ENCODE measurements at regions not wholly inside any gene's neighbourhood (a gene's known extent, or its start where the extent isn't known, plus 50 kb on each side); places are given as distances from the start of the nearest gene placed in this dataset.

- DNase-seq (ENCODE audit: low spot score) = no peak
Observed at GRCh38 chr5:128591598-128592455, 53.8 kb upstream of the FBN2 start.

GRCh38 chr5:128596071-128596470 is 58.0 kb upstream of the FBN2 start:
- no peak for DNase-seq (ENCODE audit: low spot score)

GRCh38 chr5:128597156-128597555 is 59.1 kb upstream of the FBN2 start:
- DNase-seq (ENCODE audit: low spot score) = no peak

- DNase-seq (ENCODE audit: low spot score) = no peak
Observed at GRCh38 chr5:128613128-128613527, 75.1 kb upstream of the FBN2 start.

- no peak for DNase-seq (ENCODE audit: low spot score)
Observed at GRCh38 chr5:128613766-128614165, 75.7 kb upstream of the FBN2 start.

- DNase-seq (ENCODE audit: low spot score) = no peak
Observed at GRCh38 chr5:128615578-128615977, 77.5 kb upstream of the FBN2 start.

- DNase-seq (ENCODE audit: low spot score) = no peak
Observed at GRCh38 chr5:128626536-128627090, 88.6 kb upstream of the FBN2 start.

- no peak for DNase-seq (ENCODE audit: low spot score)
Observed at GRCh38 chr5:128627939-128628338, 89.9 kb upstream of the FBN2 start.

GRCh38 chr5:128629157-128629556 is 91.1 kb upstream of the FBN2 start:
- no peak for DNase-seq (ENCODE audit: low spot score)

- no peak for DNase-seq (ENCODE audit: low spot score)
Observed at GRCh38 chr5:128630121-128630520, 92.1 kb upstream of the FBN2 start.

- DNase-seq (ENCODE audit: low spot score) = no peak
Observed at GRCh38 chr5:128631771-128632170, 93.7 kb upstream of the FBN2 start.

- no peak for DNase-seq (ENCODE audit: low spot score)
Observed at GRCh38 chr5:128632264-128632663, 94.2 kb upstream of the FBN2 start.

- DNase-seq (ENCODE audit: low spot score) = no peak
Observed at GRCh38 chr5:128633901-128634300, 95.9 kb upstream of the FBN2 start.

GRCh38 chr5:128635379-128635778 is 97.3 kb upstream of the FBN2 start:
- DNase-seq (ENCODE audit: low spot score) = no peak

- DNase-seq (ENCODE audit: low spot score) = no peak
Observed at GRCh38 chr5:128636361-128636760, 98.3 kb upstream of the FBN2 start.

GRCh38 chr5:128637031-128637430 is 99.0 kb upstream of the FBN2 start:
- DNase-seq (ENCODE audit: low spot score) = no peak

GRCh38 chr5:128641861-128642260 is 103.8 kb upstream of the FBN2 start:
- DNase-seq (ENCODE audit: low spot score) = no peak

GRCh38 chr5:128644863-128645262 is 106.8 kb upstream of the FBN2 start:
- no peak for DNase-seq (ENCODE audit: low spot score)

GRCh38 chr5:128645581-128645980 is 107.5 kb upstream of the FBN2 start:
- no peak for DNase-seq (ENCODE audit: low spot score)

- DNase-seq (ENCODE audit: low spot score) = no peak
Observed at GRCh38 chr5:128646176-128646575, 108.1 kb upstream of the FBN2 start.

- no peak for DNase-seq (ENCODE audit: low spot score)
Observed at GRCh38 chr5:128649192-128649591, 111.1 kb upstream of the FBN2 start.

GRCh38 chr5:128662997-128663396 is 125.0 kb upstream of the FBN2 start:
- DNase-seq (ENCODE audit: low spot score) = no peak

- DNase-seq (ENCODE audit: low spot score) = no peak
Observed at GRCh38 chr5:128665747-128666355, 127.8 kb upstream of the FBN2 start.
